ENCODE measurements at regions not wholly inside any gene's neighbourhood (a gene's known extent, or its start where the extent isn't known, plus 50 kb on each side); places are given as distances from the start of the nearest gene placed in this dataset.

GRCh38 chr20:48300529-48300928 is 515.2 kb upstream of the SULF2 start:
- TF ChIP-seq CTCF (IDR thresholded peaks at IDR 0.05): no peak
- no peak for TF ChIP-seq POLR2A (IDR thresholded peaks at IDR 0.05)
